HG03442 (cell line): ENCODE measurements at regions not wholly inside any gene's neighbourhood (a gene's known extent, or its start where the extent isn't known, plus 50 kb on each side); places are given as distances from the start of the nearest gene placed in this dataset.
"Not testable (repeated sequence)": the region's sequence is repeated elsewhere in the genome, so short reads cannot be mapped to it uniquely, and the experiment has no call there.

Experiments used
- ATAC-seq: cut with Tn5 transposase; IDR thresholded peaks from one replicate; pipeline ENCODE4 v1.9.1; 2021; ENCODE audit warnings: mild to moderate bottlenecking, moderate library complexity; ENCODE audit not compliant: unreplicated experiment

- ATAC-seq, result no peak
Observed at GRCh38 chr10:9999627-10000026, 1018.0 kb upstream of the CELF2 start.

- no peak for ATAC-seq
Observed at GRCh38 chr10:10007957-10008356, 1009.7 kb upstream of the CELF2 start.

GRCh38 chr10:10010397-10010796, 1007.3 kb upstream of the CELF2 start:
- no peak for ATAC-seq

- no peak for ATAC-seq
Observed at GRCh38 chr10:10014846-10015245, 1002.8 kb upstream of the CELF2 start.

- ATAC-seq, result no peak
Observed at GRCh38 chr10:10017716-10018115, 1000.0 kb upstream of the CELF2 start.

- ATAC-seq, result no peak
Observed at GRCh38 chr10:10020945-10021344, 996.7 kb upstream of the CELF2 start.

- no peak for ATAC-seq
Observed at GRCh38 chr10:10032991-10033390, 984.7 kb upstream of the CELF2 start.

GRCh38 chr10:10038348-10038747, 979.3 kb upstream of the CELF2 start:
- ATAC-seq, result no peak

GRCh38 chr10:10039595-10039994, 978.1 kb upstream of the CELF2 start:
- no peak for ATAC-seq

GRCh38 chr10:10043083-10043482, 974.6 kb upstream of the CELF2 start:
- no peak for ATAC-seq

GRCh38 chr10:10044922-10045764, 972.5 kb upstream of the CELF2 start:
- no peak for ATAC-seq

- no peak for ATAC-seq
Observed at GRCh38 chr10:10045765-10046028, 972.0 kb upstream of the CELF2 start.

GRCh38 chr10:10047426-10047825, 970.2 kb upstream of the CELF2 start:
- no peak for ATAC-seq

- no peak for ATAC-seq
Observed at GRCh38 chr10:10053051-10053450, 964.6 kb upstream of the CELF2 start.

GRCh38 chr10:10054466-10054865, 963.2 kb upstream of the CELF2 start:
- ATAC-seq, result no peak

GRCh38 chr10:10055656-10056442, 961.8 kb upstream of the CELF2 start:
- no peak for ATAC-seq

- no peak for ATAC-seq
Observed at GRCh38 chr10:10056961-10057360, 960.7 kb upstream of the CELF2 start.

- no peak for ATAC-seq
Observed at GRCh38 chr10:10067644-10068043, 950.0 kb upstream of the CELF2 start.

- not testable (repeated sequence) for ATAC-seq
Observed at GRCh38 chr10:10074847-10075246, 942.8 kb upstream of the CELF2 start.

- ATAC-seq, result no peak
Observed at GRCh38 chr10:10078446-10078845, 939.2 kb upstream of the CELF2 start.

GRCh38 chr10:10092581-10092980, 925.1 kb upstream of the CELF2 start:
- no peak for ATAC-seq

- no peak for ATAC-seq
Observed at GRCh38 chr10:10093021-10093420, 924.7 kb upstream of the CELF2 start.
